HEK293T (cell line): ENCODE measurements at regions not wholly inside any gene's neighbourhood (a gene's known extent, or its start where the extent isn't known, plus 50 kb on each side); places are given as distances from the start of the nearest gene placed in this dataset.

Source experiments
- ARNT ChIP-seq: fragments of 450-650 bp; IDR thresholded peaks from 2 replicates; pipeline ENCODE4 v1.6.1; 2017; ENCODE audit warnings: mild to moderate bottlenecking
- BHLHE40 ChIP-seq: fragments of 450-650 bp; IDR thresholded peaks from 2 replicates; pipeline ENCODE4 v1.6.1; 2016; ENCODE audit warnings: mild to moderate bottlenecking, moderate library complexity, borderline replicate concordance
- FOXA1 ChIP-seq: fragments of 450-650 bp; IDR thresholded peaks from 2 replicates; pipeline ENCODE4 v1.6.1; 2016; ENCODE audit warnings: mild to moderate bottlenecking
- FOXK2 ChIP-seq: fragments of 450-650 bp; IDR thresholded peaks from 2 replicates; pipeline ENCODE4 v1.6.1; 2016; ENCODE audit warnings: mild to moderate bottlenecking
- HDGF ChIP-seq: fragments of 450-650 bp; IDR thresholded peaks from 2 replicates; pipeline ENCODE4 v1.6.1; 2017; ENCODE audit warnings: antibody characterized with exemption, borderline replicate concordance
- LEF1 ChIP-seq: fragments of 450-650 bp; IDR thresholded peaks from 2 replicates; pipeline ENCODE4 v1.6.1; 2017; ENCODE audit warnings: mild to moderate bottlenecking, borderline replicate concordance
- NFRKB ChIP-seq: fragments of 450-650 bp; IDR thresholded peaks from 2 replicates; pipeline ENCODE4 v1.6.1; 2016; ENCODE audit warnings: mild to moderate bottlenecking, moderate library complexity
- SUZ12 ChIP-seq: fragments of 450-650 bp; IDR thresholded peaks from 2 replicates; pipeline ENCODE4 v1.6.1; 2016; ENCODE audit warnings: mild to moderate bottlenecking
- TARDBP ChIP-seq: fragments of 450-650 bp; IDR thresholded peaks from 2 replicates; pipeline ENCODE4 v1.6.1; 2016
- ZNF384 ChIP-seq: fragments of 450-650 bp; IDR thresholded peaks from 2 replicates; pipeline ENCODE4 v1.6.1; 2016

- TF ChIP-seq SUZ12 (no peak), ARNT (no peak), HDGF (no peak), NFRKB (no peak), ZNF384 (no peak), TARDBP (no peak), LEF1 (no peak), FOXK2 (no peak), FOXA1 (no peak), BHLHE40 (no peak)
Observed at GRCh38 chr10:36089790-36090440, 447.8 kb upstream of the FZD8 start.
